B cell (primary cell): ENCODE measurements at regions not wholly inside any gene's neighbourhood (a gene's known extent, or its start where the extent isn't known, plus 50 kb on each side); places are given as distances from the start of the nearest gene placed in this dataset.
A peak's percentile ranks its signal among the peaks of the same experiment; 100 is the strongest.

Experiments used
- ATAC-seq: fragments of 200-7000 bp; cut with Tn5 transposase; one replicate; pipeline ENCODE4 v1.10.0; 2021; ENCODE audit warnings: low read depth, mild to moderate bottlenecking, moderate number of reproducible peaks, moderate library complexity
- CTCF ChIA-PET: fragments of 350-600 bp; sonication (Branson Sonifier 250); formaldehyde crosslinking; loops from one replicate; lab custom pipeline; 2021; ENCODE audit warnings: antibody characterized with exemption, inconsistent platforms; lab: Charles Lee
- POLR2A ChIA-PET: fragments of 350-600 bp; sonication (Branson Sonifier 250); formaldehyde crosslinking; loops from one replicate; lab custom pipeline; 2021; ENCODE audit warnings: antibody characterized with exemption; lab: Charles Lee
- DNase-seq: peaks from one replicate; pipeline ENCODE4 v3.0.0; 2013
- H2AFZ ChIP-seq: 2 replicates; pipeline ENCODE4 v1.6.1; 2012; ENCODE audit warnings: mild to moderate bottlenecking, low read depth, low read length; ENCODE audit not compliant: insufficient read depth, poor library complexity, severe bottlenecking
- H3K27ac ChIP-seq, 2 donors: 1 replicate in 1 of 2; 2 replicates in 1 of 2; pipeline ENCODE4 v1.5.1; 2012 to 2013; ENCODE audit warnings: low read length in 2 of 2, mild to moderate bottlenecking in 2 of 2, moderate library complexity in 1 of 2
- H3K27me3 ChIP-seq, 4 experiments: fragments of 200-600 bp in 1 of 4; sonication (generic) in 1 of 4; replicated peaks in 1 of 4; 1 replicate in 2 of 4; 2 replicates in 2 of 4; pipeline versions ENCODE4 v1.6.1 to v1.7.0; 2013 to 2016; ENCODE audit warnings: low read length in 3 of 4, mild to moderate bottlenecking in 2 of 4, mixed read lengths in 1 of 4, moderate library complexity in 1 of 4; ENCODE audit not compliant: insufficient read depth in 4 of 4, control insufficient read depth in 3 of 4; ENCODE audit errors: control extremely low read depth in 1 of 4
- H3K36me3 ChIP-seq, 2 experiments: replicated peaks in 1 of 2; 1 replicate in 1 of 2; 2 replicates in 1 of 2; pipeline versions ENCODE4 v1.6.1 to v1.7.1; 2013; ENCODE audit warnings: low read length in 1 of 2; ENCODE audit not compliant: insufficient read depth in 2 of 2, control insufficient read depth in 1 of 2; ENCODE audit errors: control extremely low read depth in 1 of 2, extremely low read depth in 1 of 2
- H3K4me1 ChIP-seq, 2 donors: fragments of 200-600 bp in 1 of 2; sonication (generic) in 1 of 2; 1 replicate in 1 of 2; 2 replicates in 1 of 2; pipeline versions ENCODE4 v1.5.1 to v1.6.1; 2013 to 2017; ENCODE audit warnings: low read length in 2 of 2; ENCODE audit not compliant: control insufficient read depth in 2 of 2, insufficient read depth in 2 of 2
- H3K4me2 ChIP-seq: replicated peaks from 2 replicates; pipeline ENCODE3; 2012; ENCODE audit warnings: mild to moderate bottlenecking, low read depth, low read length; ENCODE audit not compliant: poor library complexity, severe bottlenecking
- H3K4me3 ChIP-seq, 5 experiments: fragments of 200-600 bp in 1 of 5; sonication (generic) in 1 of 5; 1 replicate in 3 of 5; 2 replicates in 2 of 5; pipeline versions ENCODE4 v1.5.1 to v1.7.0; 2011 to 2016; ENCODE audit warnings: low read length in 4 of 5, mild to moderate bottlenecking in 4 of 5, low read depth in 2 of 5, control low read depth in 1 of 5, moderate library complexity in 1 of 5; ENCODE audit not compliant: insufficient read depth in 1 of 5; ENCODE audit errors: control extremely low read depth in 1 of 5, extremely low read depth in 1 of 5
- H3K79me2 ChIP-seq: fragments of 200-600 bp; sonication (generic); one replicate; pipeline ENCODE4 v1.6.0; 2016; ENCODE audit warnings: low read length; ENCODE audit not compliant: control insufficient read depth, insufficient read depth
- H3K9ac ChIP-seq: fragments of 200-600 bp; sonication (generic); 2 replicates; pipeline ENCODE4 v1.6.1; 2017; ENCODE audit warnings: mild to moderate bottlenecking, low read length, moderate library complexity
- H3K9me3 ChIP-seq, 3 donors: one replicate each; pipeline versions ENCODE4 v1.6.1 to v1.7.1; 2013; ENCODE audit warnings: low read length in 2 of 3; ENCODE audit not compliant: control insufficient read depth in 2 of 3, insufficient read depth in 1 of 3; ENCODE audit errors: control extremely low read depth in 1 of 3
- H4K20me1 ChIP-seq: 2 replicates; pipeline ENCODE4 v1.6.0; 2012; ENCODE audit warnings: mild to moderate bottlenecking, low read length; ENCODE audit not compliant: insufficient read depth, control insufficient read depth, poor library complexity, severe bottlenecking
- H3K27ac Mint-ChIP-seq: one replicate; pipeline ENCODE4 v1.8.0; 2021; ENCODE audit warnings: mixed read lengths
- H3K27me3 Mint-ChIP-seq: one replicate; pipeline ENCODE4 v1.8.0; 2021; ENCODE audit warnings: mixed read lengths
- H3K4me1 Mint-ChIP-seq: one replicate; pipeline ENCODE4 v1.8.0; 2021; ENCODE audit warnings: mixed read lengths
- H3K4me3 Mint-ChIP-seq: one replicate; pipeline ENCODE4 v1.8.0; 2021; ENCODE audit warnings: mixed read lengths
- H3K9me3 Mint-ChIP-seq: one replicate; pipeline ENCODE4 v1.8.0; 2022; ENCODE audit warnings: mixed read lengths; ENCODE audit not compliant: insufficient read depth
- EZH2 ChIP-seq: IDR thresholded peaks from 2 replicates; pipeline ENCODE4 v1.6.1; 2012; ENCODE audit warnings: borderline replicate concordance, low read depth, mild to moderate bottlenecking, moderate library complexity, low read length; ENCODE audit not compliant: insufficient read depth, poor library complexity, severe bottlenecking
- WGBS: methylation state at CpG from one replicate; pipeline ENCODE4 v1.1.5; 2013; ENCODE audit warnings: missing lambda C conversion rate; ENCODE audit not compliant: insufficient coverage; 5-methylcytosine and 5-hydroxymethylcytosine counted together
- intact Hi-C: fragments of 100-400 bp; cut with micrococcal nuclease; formaldehyde crosslinking; loops from one replicate; pipeline ENCODE4 v1.10.0; 2022
- TF ChIP-seq, protein P1 (sequence below): fragments of 200-600 bp; IDR thresholded peaks from one replicate; pipeline ENCODE4 v1.8.0; 2022; ENCODE audit warnings: antibody characterized with exemption, mild to moderate bottlenecking

- intact Hi-C loops: no loop called here
Observed at GRCh38 chr12:130266751-130267150, 70.9 kb upstream of the PIWIL1 start.

GRCh38 chr12:130280231-130280630 is 57.5 kb upstream of the PIWIL1 start:
- Mint-ChIP-seq H3K9me3 (peaks cover 4% of the 10 kb centered on the region), H3K4me1 (no peaks in the 10 kb centered on the region), H3K4me3 (no peak overlapping the region), H3K27ac (no peak overlapping the region), H3K27me3 (no peaks in the 10 kb centered on the region)
- intact Hi-C loops: no loop called here
- Histone ChIP-seq H3K4me1 (no peaks in the 10 kb centered on the region), H3K9me3 (peaks cover 0 to 18% (median 0%) of the 10 kb centered on the region in 3 donors), H3K9ac (no peak overlapping the region), H3K27me3 (no peaks in the 10 kb centered on the region), H3K4me3 (no peak overlapping the region), H3K27ac (no peak overlapping the region), H3K36me3 (no peaks in the 10 kb centered on the region), H4K20me1 (no peaks in the 10 kb centered on the region), H3K79me2 (no peaks in the 10 kb centered on the region), H2AFZ (peak overlapping the region; percentile 49), H3K4me2 (no peak overlapping the region)
- 37% methylated on average over 5 of the region's 9 CpGs for WGBS
- ATAC-seq (no peak), DNase-seq (no peak)
- POLR2A ChIA-PET: no interaction called here
- CTCF ChIA-PET: no interaction called here
- TF ChIP-seq, protein P1, sequence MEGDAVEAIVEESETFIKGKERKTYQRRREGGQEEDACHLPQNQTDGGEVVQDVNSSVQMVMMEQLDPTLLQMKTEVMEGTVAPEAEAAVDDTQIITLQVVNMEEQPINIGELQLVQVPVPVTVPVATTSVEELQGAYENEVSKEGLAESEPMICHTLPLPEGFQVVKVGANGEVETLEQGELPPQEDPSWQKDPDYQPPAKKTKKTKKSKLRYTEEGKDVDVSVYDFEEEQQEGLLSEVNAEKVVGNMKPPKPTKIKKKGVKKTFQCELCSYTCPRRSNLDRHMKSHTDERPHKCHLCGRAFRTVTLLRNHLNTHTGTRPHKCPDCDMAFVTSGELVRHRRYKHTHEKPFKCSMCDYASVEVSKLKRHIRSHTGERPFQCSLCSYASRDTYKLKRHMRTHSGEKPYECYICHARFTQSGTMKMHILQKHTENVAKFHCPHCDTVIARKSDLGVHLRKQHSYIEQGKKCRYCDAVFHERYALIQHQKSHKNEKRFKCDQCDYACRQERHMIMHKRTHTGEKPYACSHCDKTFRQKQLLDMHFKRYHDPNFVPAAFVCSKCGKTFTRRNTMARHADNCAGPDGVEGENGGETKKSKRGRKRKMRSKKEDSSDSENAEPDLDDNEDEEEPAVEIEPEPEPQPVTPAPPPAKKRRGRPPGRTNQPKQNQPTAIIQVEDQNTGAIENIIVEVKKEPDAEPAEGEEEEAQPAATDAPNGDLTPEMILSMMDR: no peak
- TF ChIP-seq EZH2: no peak

More at GRCh38 chr12:130266751-130267150, 70.9 kb upstream of the PIWIL1 start:
- H3K4me2 ChIP-seq: no peak overlapping the region
- CTCF ChIA-PET: no interaction called here
- H3K9me3 ChIP-seq: no peaks in the 10 kb centered on the region
- no peaks in the 10 kb centered on the region for H4K20me1 ChIP-seq
- no peak overlapping the region for H3K4me3 Mint-ChIP-seq
- H3K4me1 ChIP-seq: no peaks in the 10 kb centered on the region
- 51% methylated on average over 11 of the region's 11 CpGs for WGBS
- H3K27me3 ChIP-seq: no peaks in the 10 kb centered on the region
- H3K36me3 ChIP-seq: no peaks in the 10 kb centered on the region
- H3K79me2 ChIP-seq: no peaks in the 10 kb centered on the region
- H3K9ac ChIP-seq: no peak overlapping the region
- POLR2A ChIA-PET: no interaction called here
- TF ChIP-seq EZH2: no peak
- TF ChIP-seq, protein P1: no peak
- no peak overlapping the region for H3K4me3 ChIP-seq
- no peak overlapping the region for H2AFZ ChIP-seq
- no peaks in the 10 kb centered on the region for H3K4me1 Mint-ChIP-seq
- H3K27ac Mint-ChIP-seq: no peak overlapping the region
- no peaks in the 10 kb centered on the region for H3K9me3 Mint-ChIP-seq
- DNase-seq (no peak), ATAC-seq (no peak)
- no peak overlapping the region for H3K27ac ChIP-seq
- H3K27me3 Mint-ChIP-seq: no peaks in the 10 kb centered on the region
